ENCODE measurements at regions not wholly inside any gene's neighbourhood (a gene's known extent, or its start where the extent isn't known, plus 50 kb on each side); places are given as distances from the start of the nearest gene placed in this dataset.

DNA sequence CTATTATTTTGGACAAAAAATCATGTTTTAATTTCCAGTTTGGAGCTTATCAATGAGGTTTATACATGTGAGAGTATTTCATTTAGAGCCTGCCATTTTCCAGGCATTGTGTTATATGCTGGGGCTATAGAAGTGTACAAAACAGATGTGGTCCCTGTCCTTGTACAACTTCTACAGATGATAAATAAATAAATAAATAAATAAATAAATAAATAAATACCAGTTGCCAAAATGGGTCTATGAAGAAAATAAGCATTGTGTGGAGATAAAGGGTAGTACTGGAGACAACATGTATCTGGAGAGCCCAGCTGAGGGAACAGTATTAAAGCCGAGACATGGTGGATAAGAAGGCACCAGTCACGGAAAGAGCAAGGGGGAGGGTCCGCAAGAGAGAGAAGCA is 210.0 kb downstream of the SS18 start:
- WGBS (ENCODE audit: insufficient coverage): 96% methylated on average over 3 of the region's 3 CpGs
- CTCF ChIA-PET: no interaction called here
- H3K27ac Mint-ChIP-seq: no peak overlapping the region

GRCh38 chr18:25876330-25876948 is 214.0 kb downstream of the SS18 start:
- no peak for ATAC-seq (ENCODE audit: low read depth)
- Mint-ChIP-seq H3K4me1 (no peaks in the 10 kb centered on the region), H3K9me3 (ENCODE audit: insufficient read depth) (no peaks in the 10 kb centered on the region), H3K27me3 (peaks cover 22% of the 10 kb centered on the region), H3K4me3 (no peak overlapping the region), H3K27ac (no peak overlapping the region)
- no peaks in the 10 kb centered on the region for H3K9me3 ChIP-seq (ENCODE audit: control extremely low read depth in 1 of 3, control insufficient read depth in 2 of 3, insufficient read depth in 1 of 3, low read length in 2 of 3)
- no peaks in the 10 kb centered on the region for H4K20me1 ChIP-seq (ENCODE audit: control insufficient read depth, insufficient read depth, low read length, poor library complexity, severe bottlenecking)
- intact Hi-C loops (cut with micrococcal nuclease): no loop called here
- H3K9ac ChIP-seq (ENCODE audit: low read length): no peak overlapping the region
- ChIA-PET POLR2A (no interaction called here), CTCF (no interaction called here)
- H3K36me3 ChIP-seq (replicated peaks in 1 of 2; ENCODE audit: control extremely low read depth in 1 of 2, control insufficient read depth in 1 of 2, extremely low read depth in 1 of 2, insufficient read depth in 2 of 2, low read length in 1 of 2): no peaks in the 10 kb centered on the region
- 100% methylated on average over 4 of the region's 7 CpGs for WGBS (ENCODE audit: insufficient coverage)
- no peak overlapping the region for H3K4me3 ChIP-seq (ENCODE audit: control extremely low read depth in 1 of 5, extremely low read depth in 1 of 5, insufficient read depth in 1 of 5, low read depth in 2 of 5, low read length in 4 of 5)
- peaks cover 0 to 7% (median 2%) of the 10 kb centered on the region in 4 experiments for H3K27me3 ChIP-seq (replicated peaks in 1 of 4; ENCODE audit: control extremely low read depth in 1 of 4, control insufficient read depth in 3 of 4, insufficient read depth in 4 of 4, low read length in 3 of 4)
- H3K4me1 ChIP-seq (ENCODE audit: control insufficient read depth in 2 of 2, insufficient read depth in 2 of 2, low read length in 2 of 2): no peaks in the 10 kb centered on the region
- TF ChIP-seq EZH2 (IDR thresholded peaks at IDR 0.05; ENCODE audit: borderline replicate concordance, insufficient read depth, low read depth, low read length, poor library complexity, severe bottlenecking): no peak
- TF ChIP-seq, protein P1, sequence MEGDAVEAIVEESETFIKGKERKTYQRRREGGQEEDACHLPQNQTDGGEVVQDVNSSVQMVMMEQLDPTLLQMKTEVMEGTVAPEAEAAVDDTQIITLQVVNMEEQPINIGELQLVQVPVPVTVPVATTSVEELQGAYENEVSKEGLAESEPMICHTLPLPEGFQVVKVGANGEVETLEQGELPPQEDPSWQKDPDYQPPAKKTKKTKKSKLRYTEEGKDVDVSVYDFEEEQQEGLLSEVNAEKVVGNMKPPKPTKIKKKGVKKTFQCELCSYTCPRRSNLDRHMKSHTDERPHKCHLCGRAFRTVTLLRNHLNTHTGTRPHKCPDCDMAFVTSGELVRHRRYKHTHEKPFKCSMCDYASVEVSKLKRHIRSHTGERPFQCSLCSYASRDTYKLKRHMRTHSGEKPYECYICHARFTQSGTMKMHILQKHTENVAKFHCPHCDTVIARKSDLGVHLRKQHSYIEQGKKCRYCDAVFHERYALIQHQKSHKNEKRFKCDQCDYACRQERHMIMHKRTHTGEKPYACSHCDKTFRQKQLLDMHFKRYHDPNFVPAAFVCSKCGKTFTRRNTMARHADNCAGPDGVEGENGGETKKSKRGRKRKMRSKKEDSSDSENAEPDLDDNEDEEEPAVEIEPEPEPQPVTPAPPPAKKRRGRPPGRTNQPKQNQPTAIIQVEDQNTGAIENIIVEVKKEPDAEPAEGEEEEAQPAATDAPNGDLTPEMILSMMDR (IDR thresholded peaks at IDR 0.05): no peak
- H3K4me2 ChIP-seq (replicated peaks; ENCODE audit: low read depth, low read length, poor library complexity, severe bottlenecking): no peak overlapping the region
- H3K79me2 ChIP-seq (ENCODE audit: control insufficient read depth, insufficient read depth, low read length): no peaks in the 10 kb centered on the region
- no peak for DNase-seq
- H2AFZ ChIP-seq (ENCODE audit: insufficient read depth, low read depth, low read length, poor library complexity, severe bottlenecking): no peak overlapping the region
- H3K27ac ChIP-seq (ENCODE audit: low read length in 2 of 2): no peak overlapping the region

More for the DNA sequence above, 210.0 kb downstream of the SS18 start:
- Histone ChIP-seq H3K27me3 (replicated peaks in 1 of 4; ENCODE audit: control extremely low read depth in 1 of 4, control insufficient read depth in 3 of 4, insufficient read depth in 4 of 4, low read length in 3 of 4) (peaks cover 0 to 7% (median 2%) of the 10 kb centered on the region in 4 experiments), H4K20me1 (ENCODE audit: control insufficient read depth, insufficient read depth, low read length, poor library complexity, severe bottlenecking) (no peaks in the 10 kb centered on the region), H3K27ac (ENCODE audit: low read length in 2 of 2) (no peak overlapping the region), H2AFZ (ENCODE audit: insufficient read depth, low read depth, low read length, poor library complexity, severe bottlenecking) (no peak overlapping the region), H3K4me2 (replicated peaks; ENCODE audit: low read depth, low read length, poor library complexity, severe bottlenecking) (no peak overlapping the region), H3K79me2 (ENCODE audit: control insufficient read depth, insufficient read depth, low read length) (no peaks in the 10 kb centered on the region), H3K4me1 (ENCODE audit: control insufficient read depth in 2 of 2, insufficient read depth in 2 of 2, low read length in 2 of 2) (no peaks in the 10 kb centered on the region), H3K9ac (ENCODE audit: low read length) (no peak overlapping the region), H3K9me3 (ENCODE audit: control extremely low read depth in 1 of 3, control insufficient read depth in 2 of 3, insufficient read depth in 1 of 3, low read length in 2 of 3) (peaks cover 0 to 9% (median 0%) of the 10 kb centered on the region in 3 donors), H3K4me3 (ENCODE audit: control extremely low read depth in 1 of 5, extremely low read depth in 1 of 5, insufficient read depth in 1 of 5, low read depth in 2 of 5, low read length in 4 of 5) (no peak overlapping the region), H3K36me3 (replicated peaks in 1 of 2; ENCODE audit: control extremely low read depth in 1 of 2, control insufficient read depth in 1 of 2, extremely low read depth in 1 of 2, insufficient read depth in 2 of 2, low read length in 1 of 2) (no peaks in the 10 kb centered on the region)
- Mint-ChIP-seq H3K4me3 (no peak overlapping the region), H3K9me3 (ENCODE audit: insufficient read depth) (no peaks in the 10 kb centered on the region), H3K27me3 (peaks cover 19% of the 10 kb centered on the region), H3K4me1 (no peaks in the 10 kb centered on the region)
- no peak for TF ChIP-seq EZH2 (IDR thresholded peaks at IDR 0.05; ENCODE audit: borderline replicate concordance, insufficient read depth, low read depth, low read length, poor library complexity, severe bottlenecking)
- DNase-seq: no peak
- no peak for ATAC-seq (ENCODE audit: low read depth)
- intact Hi-C loops (cut with micrococcal nuclease): no loop called here
- POLR2A ChIA-PET: no interaction called here

Data from B cell (primary cell).